GM12878 (cell line): ENCODE measurements at regions not wholly inside any gene's neighbourhood (a gene's known extent, or its start where the extent isn't known, plus 50 kb on each side); places are given as distances from the start of the nearest gene placed in this dataset.

Experiments
- ATAC-seq: fragments of 200-7000 bp; cut with Tn5 transposase; 3 replicates; pipeline ENCODE4 v1.9.1; 2020; ENCODE audit warnings: mild to moderate bottlenecking, moderate library complexity
- BruUV-seq: library from RNA; stranded (reverse); fragments of 400-500 nt; replicated peaks from 2 replicates; lab custom pipeline; 2021; lab: Mats Ljungman, UMichigan
- CTCF ChIA-PET: fragments of 300-600 bp; sonication (Branson Sonifier 250); formaldehyde crosslinking; extraction: SDS; loops from one replicate; lab custom pipeline; 2021; ENCODE audit warnings: inconsistent platforms; lab: Yijun Ruan, JAX
- POLR2A ChIA-PET: fragments of 350-600 bp; formaldehyde crosslinking; extraction: SDS; loops from one replicate; lab custom pipeline; 2021; ENCODE audit warnings: inconsistent platforms; lab: Charles Lee
- RAD21 ChIA-PET: fragments of 300-600 bp; sonication (Branson Sonifier 250); formaldehyde crosslinking; loops from one replicate; lab custom pipeline; 2023; ENCODE audit warnings: antibody characterized with exemption; ENCODE audit not compliant: unreplicated experiment; lab: Charles Lee
- SMC1A ChIA-PET: fragments of 300-600 bp; sonication (Branson Sonifier 250); formaldehyde crosslinking; loops from one replicate; lab custom pipeline; 2023; ENCODE audit not compliant: unreplicated experiment, uncharacterized antibody; lab: Charles Lee
- DNase-seq: peaks from one replicate; pipeline ENCODE4 v3.0.0-alpha.2; 2011; ENCODE audit warnings: low read depth, low spot score
- FAIRE-seq: peaks from 3 replicates; lab custom pipeline; 2011; peaks lifted over from hg19 to GRCh38; lab: Jason Lieb, UNC
- H2AFZ ChIP-seq: 2 replicates; pipeline ENCODE4 v1.6.0; 2011; ENCODE audit warnings: low read depth, low read length, control low read depth; ENCODE audit not compliant: control insufficient read depth
- H3K27ac ChIP-seq: 2 replicates; pipeline ENCODE4 v1.5.1; 2011; ENCODE audit warnings: control low read depth; ENCODE audit not compliant: control insufficient read depth, insufficient read depth
- H3K27me3 ChIP-seq, 2 experiments: replicated peaks in 1 of 2; 2 replicates each; pipeline versions ENCODE4 v1.6.0 to v1.6.1; 2011; ENCODE audit warnings: low read length in 1 of 2; ENCODE audit not compliant: control insufficient read depth in 2 of 2, insufficient read depth in 2 of 2
- H3K36me3 ChIP-seq, 2 experiments: 2 replicates each; pipeline ENCODE4 v1.5.1; 2011; ENCODE audit warnings: low read length in 1 of 2; ENCODE audit not compliant: control insufficient read depth in 2 of 2, insufficient read depth in 2 of 2
- H3K4me1 ChIP-seq: 2 replicates; pipeline ENCODE4 v1.6.1; 2011; ENCODE audit warnings: mild to moderate bottlenecking, low read length, moderate library complexity, mixed read lengths; ENCODE audit not compliant: control insufficient read depth, insufficient read depth
- H3K4me2 ChIP-seq: 2 replicates; pipeline ENCODE4 v1.6.0; 2011; ENCODE audit warnings: control low read depth; ENCODE audit not compliant: control insufficient read depth, insufficient read depth
- H3K4me3 ChIP-seq: fragments of 200-600 bp; sonication (generic); 2 replicates; pipeline ENCODE4 v1.5.1; 2016
- H3K79me2 ChIP-seq: 2 replicates; pipeline ENCODE4 v1.6.0; 2011; ENCODE audit warnings: low read length; ENCODE audit not compliant: control insufficient read depth, insufficient read depth
- H3K9ac ChIP-seq: 2 replicates; pipeline ENCODE4 v1.8.0; 2011; ENCODE audit warnings: low read length, control low read depth, mixed read lengths; ENCODE audit not compliant: control insufficient read depth, insufficient read depth
- H3K9me3 ChIP-seq: replicated peaks from 3 replicates; pipeline ENCODE4 v1.5.1; 2011; ENCODE audit warnings: mild to moderate bottlenecking, low read length; ENCODE audit not compliant: control insufficient read depth, insufficient read depth
- H4K20me1 ChIP-seq: 2 replicates; pipeline ENCODE4 v1.6.0; 2011; ENCODE audit not compliant: control insufficient read depth, insufficient read depth
- CHD2 ChIP-seq: IDR thresholded peaks from 2 replicates; pipeline ENCODE4 v1.6.1; 2011; ENCODE audit warnings: low read depth, low read length, improper control_type of control experiment, borderline replicate concordance
- ETV6 ChIP-seq, 2 experiments: fragments of 450-650 bp in 1 of 2; IDR thresholded peaks in 1 of 2; conservative IDR thresholded peaks in 1 of 2; 2 replicates each; pipeline ENCODE4 v1.6.1; 2014; ENCODE audit warnings: antibody characterized with exemption in 1 of 2, borderline replicate concordance in 1 of 2, low read depth in 1 of 2, mild to moderate bottlenecking in 1 of 2, moderate library complexity in 1 of 2
- HSF1 ChIP-seq: fragments of 150-350 bp; IDR thresholded peaks from 2 replicates; pipeline ENCODE4 v1.6.1; 2014; ENCODE audit warnings: mild to moderate bottlenecking, low read depth, low read length
- IRF4 ChIP-seq: IDR thresholded peaks from 2 replicates; pipeline ENCODE4 v1.6.1; 2011; ENCODE audit warnings: low read depth, low read length
- MEF2A ChIP-seq: IDR thresholded peaks from 2 replicates; pipeline ENCODE4 v1.6.1; 2011; ENCODE audit warnings: low read depth, mild to moderate bottlenecking, low read length, moderate library complexity; ENCODE audit not compliant: insufficient read depth
- PBX3 ChIP-seq: IDR thresholded peaks from 2 replicates; pipeline ENCODE4 v1.6.1; 2011; ENCODE audit warnings: mild to moderate bottlenecking, low read depth, low read length, moderate library complexity; ENCODE audit not compliant: insufficient replicate concordance
- POLR2AphosphoS2 ChIP-seq: IDR thresholded peaks from 2 replicates; pipeline ENCODE4 v1.6.1; 2011; ENCODE audit warnings: low read depth, mild to moderate bottlenecking, low read length, improper control_type of control experiment, moderate library complexity
- RBBP5 ChIP-seq: fragments of 200-600 bp; sonication (generic); conservative IDR thresholded peaks from 2 replicates; pipeline ENCODE4 v1.6.1; 2016
- REST ChIP-seq: IDR thresholded peaks from 2 replicates; pipeline ENCODE4 v1.6.1; 2012; ENCODE audit warnings: mild to moderate bottlenecking, low read depth, low read length
- SIN3A ChIP-seq: IDR thresholded peaks from 2 replicates; pipeline ENCODE4 v1.6.1; 2012; ENCODE audit warnings: low read depth, low read length, improper control_type of control experiment
- SMAD5 ChIP-seq: IDR thresholded peaks from 2 replicates; pipeline ENCODE4 v1.6.1; 2016; ENCODE audit warnings: antibody characterized with exemption, low read depth
- STAT1 ChIP-seq: fragments of 450-650 bp; conservative IDR thresholded peaks from 2 replicates; pipeline ENCODE4 v1.6.1; 2014; ENCODE audit warnings: antibody characterized with exemption, mild to moderate bottlenecking
- TCF7 ChIP-seq: IDR thresholded peaks from 2 replicates; pipeline ENCODE4 v1.6.1; 2014; ENCODE audit warnings: antibody characterized with exemption, borderline replicate concordance
- ZNF207 ChIP-seq: fragments of 450-650 bp; IDR thresholded peaks from 2 replicates; pipeline ENCODE4 v1.6.1; 2014; ENCODE audit warnings: antibody characterized with exemption, mild to moderate bottlenecking, borderline replicate concordance
- WGBS: methylation state at CpG from one replicate; pipeline ENCODE4 v1.1.6; 2016; ENCODE audit warnings: low lambda C conversion rate; ENCODE audit not compliant: insufficient replicate concordance, insufficient coverage; ENCODE audit errors: missing lambda C conversion rate; 5-methylcytosine and 5-hydroxymethylcytosine counted together
- in situ Hi-C: fragments of 300-500 bp; cut with MboI; formaldehyde crosslinking; loops from 9 replicates; pipeline ENCODE4 v1.14.3; 2018; ENCODE audit warnings: mixed read lengths
- intact Hi-C: fragments of 100-400 bp; cut with micrococcal nuclease; formaldehyde crosslinking; loops from one replicate; pipeline ENCODE4 v1.14.2; 2022; ENCODE audit not compliant: unreplicated experiment

GRCh38 chr9:78905387-78905786, 608.5 kb downstream of the PSAT1 start:
- DNase-seq (no peak), FAIRE-seq (no peak)
- POLR2A ChIA-PET = no interaction called here
- H3K9ac ChIP-seq = no peak overlapping the region
- in situ Hi-C loops = no loop called here
- no peak for TF ChIP-seq STAT1
- no peak for TF ChIP-seq ETV6 (conservative IDR thresholded peaks at IDR 0.05 in 1 of 2, IDR thresholded peaks at IDR 0.05 in 1 of 2; ENCODE audit: borderline replicate concordance in 1 of 2, low read depth in 1 of 2)
- TF ChIP-seq RBBP5 = no peak
- no peak for TF ChIP-seq IRF4
- TF ChIP-seq TCF7 = no peak
- no peak for TF ChIP-seq HSF1
- no peak for TF ChIP-seq PBX3
- TF ChIP-seq SIN3A = no peak
- no peak for TF ChIP-seq CHD2
- no peak for TF ChIP-seq ZNF207
- no peak for TF ChIP-seq MEF2A
- TF ChIP-seq SMAD5 = no peak
- TF ChIP-seq POLR2AphosphoS2 = no peak
- TF ChIP-seq REST = no peak
- TF ChIP-seq, all 136 proteins: peak for 0
- ChIA-PET RAD21 (no interaction called here), SMC1A (no interaction called here), CTCF (no interaction called here)
- BruUV-seq = no TSS peak
- intact Hi-C loops = no loop called here
- no peak overlapping the region for H3K27ac ChIP-seq
- no peaks in the 10 kb centered on the region for H4K20me1 ChIP-seq
- no peaks in the 10 kb centered on the region for H3K4me1 ChIP-seq
- H3K36me3 ChIP-seq = no peaks in the 10 kb centered on the region
- 6% methylated on average over 1 of the region's 1 CpG for WGBS
- no peak overlapping the region for H3K4me2 ChIP-seq
- no peaks in the 10 kb centered on the region for H3K79me2 ChIP-seq
- no peaks in the 10 kb centered on the region for H3K9me3 ChIP-seq
- no peaks in the 10 kb centered on the region for H3K27me3 ChIP-seq
- no peak for ATAC-seq
- H3K4me3 ChIP-seq = no peak overlapping the region
- H2AFZ ChIP-seq = no peak overlapping the region
